Fibroblast of skin of back (primary cell): ENCODE measurements at regions not wholly inside any gene's neighbourhood (a gene's known extent, or its start where the extent isn't known, plus 50 kb on each side); places are given as distances from the start of the nearest gene placed in this dataset.
A peak's percentile ranks its signal among the peaks of the same experiment; 100 is the strongest.

ENCODE experiments used
- DNase-seq: peaks from one replicate; pipeline ENCODE4 v3.0.0-alpha.2; 2013

DNA sequence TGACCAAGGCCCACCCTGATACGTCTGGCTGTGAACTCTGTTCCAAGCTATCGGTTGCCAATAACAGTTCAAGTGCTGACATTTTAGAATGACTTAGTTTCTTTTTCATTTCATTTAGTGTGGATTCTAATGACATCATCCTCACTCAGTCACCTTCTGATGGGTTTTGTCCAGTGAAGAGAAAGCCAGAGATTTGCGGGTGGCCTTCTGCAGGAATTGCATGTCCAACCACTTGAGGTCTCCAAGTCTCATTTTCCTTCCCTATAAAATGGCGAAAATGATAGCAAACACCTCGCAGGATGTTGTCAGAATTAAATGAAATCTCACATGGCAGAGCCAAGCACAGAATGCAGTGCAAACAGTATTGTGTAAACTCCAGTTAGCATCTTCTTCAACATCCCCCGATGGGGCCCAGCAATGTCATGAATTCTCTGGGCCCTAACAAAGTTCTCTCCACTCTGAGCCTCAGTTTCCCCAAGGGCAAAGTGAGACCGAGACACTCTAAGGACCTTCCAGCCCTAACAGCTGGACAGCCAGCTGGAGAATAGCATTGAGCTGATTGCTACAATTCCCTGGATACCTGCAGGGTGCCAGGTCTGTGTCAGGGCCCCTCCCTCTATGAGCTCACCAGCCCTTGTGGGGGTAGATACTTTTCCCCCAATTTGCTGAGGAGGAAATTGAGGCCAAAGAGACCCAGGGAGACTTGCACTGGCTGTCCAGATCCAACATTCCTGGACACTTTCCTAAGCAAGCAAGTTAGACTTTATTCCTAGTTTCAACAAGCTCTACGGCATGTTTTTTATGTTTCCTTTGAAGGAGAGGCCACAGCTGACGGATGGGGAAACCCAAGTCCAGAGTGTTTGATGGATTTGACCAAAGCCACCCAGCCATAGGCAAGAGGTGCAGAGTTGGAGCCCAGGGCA is 286.7 kb downstream of the MN1 start:
- DNase-seq = peak; percentile 23

DNA sequence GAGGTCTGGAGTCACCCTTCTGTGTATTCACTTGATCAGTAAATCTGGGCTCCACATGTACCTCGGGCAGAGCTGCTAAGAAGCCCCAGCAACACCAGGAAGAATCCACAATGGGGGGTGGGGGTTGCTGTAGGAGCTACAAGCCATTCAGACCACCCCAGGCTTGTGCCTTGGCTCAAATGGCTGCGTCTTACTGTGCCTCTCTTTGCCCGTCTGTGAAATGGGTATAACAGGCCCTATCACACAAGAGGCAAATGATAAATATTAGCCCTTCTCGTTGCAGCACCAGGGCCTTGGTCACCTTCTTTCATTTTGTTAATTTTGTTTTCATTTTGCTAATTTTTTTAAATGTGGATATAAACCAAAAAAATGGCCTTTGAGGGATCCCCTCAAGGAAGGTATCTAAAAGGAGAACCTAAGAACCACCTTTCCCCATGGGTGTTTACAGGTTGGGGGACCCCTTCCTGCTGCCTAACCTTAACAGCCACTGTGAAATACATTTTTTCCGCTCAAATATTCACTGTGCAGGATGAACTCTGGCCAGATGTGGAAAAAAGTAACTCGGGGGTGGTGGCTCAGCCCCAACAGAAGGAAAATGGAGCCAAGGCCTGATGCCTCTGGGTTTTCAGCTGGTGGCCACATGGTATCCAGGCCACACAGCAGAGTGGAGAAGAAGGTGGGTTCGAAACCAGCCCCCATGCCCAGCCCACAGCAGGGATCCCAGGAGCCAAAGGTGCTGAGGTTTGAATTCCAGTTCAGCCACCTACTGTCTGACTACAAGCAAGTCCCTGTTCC is 284.0 kb downstream of the MN1 start:
- no peak for DNase-seq

DNA sequence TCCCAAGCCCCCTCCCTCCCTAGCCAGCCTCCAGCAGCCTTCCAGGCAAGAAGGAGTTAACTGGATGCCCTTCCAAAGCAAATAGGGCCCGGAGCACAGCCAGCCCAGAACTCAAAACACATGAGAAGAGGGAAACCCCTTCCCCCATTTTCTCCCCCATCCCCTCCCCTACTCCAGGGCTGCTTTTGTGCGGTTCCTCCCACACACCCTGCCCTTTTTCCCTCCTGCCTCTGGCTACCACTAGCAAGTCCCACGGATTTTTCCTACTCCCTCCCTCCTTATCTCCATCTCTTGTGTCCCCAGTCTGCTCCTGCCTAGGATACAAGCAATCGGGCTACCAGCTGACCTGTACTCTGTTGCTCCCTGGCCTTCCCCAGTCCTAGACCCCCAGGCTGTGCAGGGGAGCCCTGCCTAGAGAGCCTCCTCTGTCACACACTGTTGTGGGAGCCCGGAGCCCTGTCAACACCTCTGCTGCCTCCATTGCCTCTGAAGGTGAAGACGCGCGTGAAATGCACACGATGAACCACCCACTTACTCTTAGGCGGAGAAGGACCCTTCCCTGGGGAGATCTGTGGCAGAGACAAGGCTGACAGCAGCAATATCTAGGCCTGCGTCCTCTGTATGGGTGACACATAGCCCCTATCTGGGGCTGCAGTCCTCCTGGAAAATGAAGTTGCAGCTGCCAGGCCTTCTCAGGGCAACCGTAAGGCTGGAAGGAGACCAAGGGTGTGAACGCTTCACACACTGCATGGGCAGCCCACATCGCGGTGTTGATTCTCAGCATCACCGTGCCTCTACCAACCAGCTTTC is 282.8 kb downstream of the MN1 start:
- DNase-seq = peak; percentile 19

DNA sequence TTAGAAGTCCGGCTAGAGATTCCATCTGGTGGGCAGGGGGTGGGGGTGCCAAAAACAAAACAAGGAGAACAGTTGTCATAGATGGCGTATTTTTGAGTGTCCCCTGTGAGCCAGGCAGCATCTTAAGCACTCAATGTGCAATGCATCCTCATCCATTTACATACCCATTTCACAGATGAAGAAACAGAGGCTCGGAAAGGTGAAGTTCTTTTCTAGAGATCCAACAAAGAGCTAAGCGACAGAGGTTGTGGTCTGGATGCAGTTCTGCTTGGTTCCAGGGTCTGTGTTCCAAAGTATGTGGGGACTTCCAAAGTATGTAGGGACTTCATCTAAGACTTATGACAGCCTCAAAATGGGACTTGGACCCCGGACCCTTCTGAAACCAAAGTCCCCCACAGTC is 277.8 kb downstream of the MN1 start:
- no peak for DNase-seq

DNA sequence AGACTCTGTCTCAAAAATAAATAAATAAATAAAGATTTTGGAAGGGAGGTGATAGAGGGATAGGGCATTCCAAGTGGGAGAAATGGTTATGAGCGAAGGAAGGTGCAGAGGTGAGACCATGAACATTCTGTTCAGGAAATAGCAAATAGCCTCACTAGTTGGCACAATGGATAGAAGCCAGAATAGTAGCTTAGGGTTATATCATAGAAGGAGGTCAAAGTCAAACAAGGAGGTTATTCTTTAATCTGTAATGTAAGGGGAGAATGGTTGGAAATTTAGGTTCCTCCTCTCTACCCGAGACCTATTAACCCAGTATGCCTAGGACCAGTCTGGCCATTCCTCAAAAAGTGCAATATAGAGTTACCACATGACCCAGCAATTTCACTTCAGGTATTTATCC is 275.8 kb downstream of the MN1 start:
- DNase-seq = no peak

DNA sequence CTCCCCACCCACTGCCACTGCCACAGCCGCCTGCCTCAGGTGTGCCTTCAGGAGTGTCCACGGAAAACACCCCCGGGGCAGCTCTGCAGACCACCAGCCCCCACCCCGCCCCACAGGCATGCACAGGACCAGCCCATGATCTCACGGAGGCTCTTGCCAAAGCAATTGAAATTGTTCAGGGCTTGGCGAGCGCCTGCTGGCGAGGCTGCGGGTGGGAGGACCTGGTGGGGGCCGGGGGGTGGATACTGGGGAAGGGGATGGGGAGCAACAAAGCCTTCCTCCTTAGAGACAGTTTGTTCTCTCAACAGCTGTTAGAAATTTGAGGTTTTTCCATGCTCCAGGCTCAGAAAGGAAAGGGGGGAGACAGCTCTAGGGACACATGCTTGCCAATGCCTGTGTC is 274.7 kb downstream of the MN1 start:
- no peak for DNase-seq

DNA sequence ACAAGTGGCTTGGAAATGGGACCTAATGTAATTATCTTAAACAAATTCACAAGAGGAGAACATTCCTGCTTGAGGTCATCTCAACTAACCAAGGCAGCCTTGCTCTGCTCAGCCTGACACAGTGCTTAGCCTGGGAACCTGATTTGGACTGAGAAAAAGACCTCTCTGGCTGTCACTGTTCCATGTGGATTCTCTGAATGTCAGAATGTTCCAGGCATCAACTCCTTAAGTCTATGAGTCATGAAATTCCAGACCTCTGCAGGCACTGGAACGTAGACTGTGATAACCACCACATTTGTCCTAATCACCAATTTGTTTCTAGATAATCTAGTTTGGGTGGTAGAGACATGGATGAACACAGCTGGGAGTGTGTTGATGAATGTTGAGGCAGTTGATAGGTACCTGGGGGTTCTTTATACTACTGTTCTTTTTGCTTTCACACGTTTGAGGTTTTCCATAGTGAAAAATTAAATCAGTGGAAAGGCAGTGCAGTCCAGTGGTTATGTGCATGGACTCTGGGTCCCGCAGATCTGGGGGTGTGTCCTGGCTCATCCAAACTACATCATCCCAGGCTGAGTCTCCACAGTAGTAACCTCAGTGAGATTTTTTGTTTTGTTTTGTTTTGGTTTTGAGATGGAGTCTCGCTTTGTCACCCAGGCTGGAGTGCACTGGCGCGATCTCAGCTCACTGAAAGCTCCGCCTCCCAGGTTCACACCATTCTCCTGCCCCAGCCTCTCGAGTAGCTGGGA is 269.6 kb downstream of the MN1 start:
- DNase-seq = peak; percentile 94

DNA sequence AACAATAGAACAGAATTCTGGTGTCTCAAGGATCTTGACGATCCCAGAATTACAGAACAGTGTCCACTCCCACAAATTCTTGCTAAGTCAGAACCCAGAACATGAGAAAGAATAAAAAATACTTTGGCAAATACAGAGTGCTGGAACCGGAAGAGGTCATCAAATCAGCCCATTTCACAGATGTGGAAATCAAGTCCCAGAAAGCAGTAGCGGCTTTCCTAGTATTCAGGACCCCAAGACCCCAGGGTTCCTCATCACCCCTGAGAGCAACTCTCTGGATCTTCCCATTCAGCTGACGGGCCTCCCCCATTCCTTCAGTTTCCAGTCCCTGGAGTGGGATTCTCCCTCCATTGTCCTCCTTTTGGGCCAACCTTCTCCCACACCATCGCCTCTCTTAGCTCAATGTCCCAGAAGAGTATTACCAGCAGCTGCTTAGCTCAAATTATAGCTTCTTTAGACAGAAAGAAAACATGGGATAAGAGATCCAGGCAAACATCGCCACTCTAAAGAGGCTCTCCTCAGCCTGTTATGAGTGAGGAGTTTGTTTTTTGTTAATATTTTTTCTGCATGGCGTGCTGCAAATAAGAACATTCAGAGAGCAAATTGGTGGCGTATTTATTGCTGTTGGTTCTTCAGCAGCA is 268.3 kb downstream of the MN1 start:
- DNase-seq = no peak

DNA sequence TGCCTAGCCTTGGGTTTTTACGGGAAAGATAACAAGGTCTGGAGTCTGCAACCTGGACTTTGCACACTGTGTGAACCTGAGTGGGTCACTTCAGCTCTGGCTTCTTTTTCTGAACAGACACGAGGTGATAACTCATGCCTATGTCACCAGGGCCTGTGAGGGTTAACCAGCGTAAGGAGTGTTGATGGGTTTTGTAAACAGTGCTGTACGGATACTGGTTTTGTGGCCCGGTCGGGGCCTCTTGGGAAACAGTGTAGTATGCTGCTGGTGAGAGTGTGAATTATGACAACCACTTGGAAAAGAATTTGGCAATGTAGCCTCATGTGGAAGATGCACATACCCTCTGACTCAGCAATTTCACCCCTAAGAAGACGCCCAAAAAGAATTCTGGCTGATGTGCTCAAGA is 266.8 kb downstream of the MN1 start:
- DNase-seq = peak; percentile 87

DNA sequence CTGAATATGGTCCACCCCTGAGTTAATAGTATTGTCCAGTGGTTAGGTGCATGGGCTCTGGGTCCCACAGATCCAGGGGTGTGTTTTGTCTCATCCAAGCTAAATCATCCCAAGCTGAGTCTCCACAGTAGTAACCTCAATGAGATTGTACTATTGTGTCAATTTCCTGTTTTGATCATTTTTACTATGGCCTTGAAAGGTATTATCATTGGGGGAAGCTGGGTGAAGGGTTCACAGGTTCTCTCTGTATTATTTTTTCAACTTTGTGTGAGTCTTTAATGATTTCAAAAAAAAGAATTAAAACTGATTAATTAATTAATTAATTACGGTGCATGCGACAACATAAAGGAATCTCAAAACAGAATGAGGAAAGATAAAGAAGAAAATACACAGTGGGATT is 266.1 kb downstream of the MN1 start:
- no peak for DNase-seq

DNA sequence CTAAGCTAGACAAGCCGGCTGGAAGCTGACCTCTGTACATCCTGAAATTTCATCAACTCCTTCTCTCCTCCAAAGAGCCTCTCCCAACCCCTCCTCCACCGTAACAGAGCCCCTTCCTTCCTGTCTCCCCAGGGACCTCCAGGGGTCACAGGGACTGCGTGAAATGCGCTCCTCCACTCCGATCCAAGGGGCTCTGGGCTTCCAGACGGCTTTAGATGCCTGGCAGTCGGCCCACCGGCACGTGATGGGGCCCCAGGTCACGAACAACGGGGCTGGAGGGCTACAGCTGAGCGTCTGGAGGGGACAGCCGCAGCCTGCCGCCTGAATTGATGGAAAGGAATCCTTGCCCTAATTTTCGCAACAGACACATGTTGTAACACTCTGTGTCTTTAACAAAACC is 264.1 kb downstream of the MN1 start:
- DNase-seq = no peak

DNA sequence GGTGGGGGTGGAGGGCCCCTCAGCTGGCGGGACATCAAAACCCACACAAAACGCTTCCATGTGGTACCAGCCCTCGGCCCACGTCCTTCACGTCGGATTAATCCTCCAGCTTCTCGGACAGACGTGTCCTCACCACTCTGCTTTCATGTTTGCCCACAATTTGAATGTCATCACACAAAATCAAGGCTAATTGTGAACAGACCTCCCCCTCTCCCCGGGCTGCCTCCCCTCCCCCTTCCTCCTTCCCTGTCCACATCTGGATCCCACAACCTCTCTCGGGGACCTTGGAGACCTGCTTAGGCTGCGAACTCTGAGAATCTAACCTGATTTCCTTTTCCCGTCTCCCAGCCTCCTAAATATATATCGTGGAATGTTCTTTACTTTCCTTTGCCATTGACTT is 262.9 kb downstream of the MN1 start:
- DNase-seq = no peak

DNA sequence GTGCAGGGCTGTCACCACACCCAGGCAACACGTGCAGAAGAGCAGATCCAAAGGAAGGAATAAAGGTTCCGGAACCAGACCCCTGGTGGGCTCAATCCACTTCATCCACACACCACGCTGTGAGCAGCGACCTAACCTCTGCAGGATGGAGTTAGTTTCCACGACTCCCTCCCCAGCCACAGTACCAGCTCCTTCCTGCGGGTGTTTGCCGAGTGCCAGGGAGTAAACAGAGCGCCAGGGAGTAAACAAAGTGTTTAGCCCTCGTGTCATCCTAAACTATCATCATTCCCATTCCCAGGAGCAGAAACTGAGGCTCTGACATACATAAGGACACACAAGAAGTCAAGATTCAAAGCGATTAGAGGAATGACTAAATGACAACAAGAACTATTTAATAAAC is 261.3 kb downstream of the MN1 start:
- no peak for DNase-seq

DNA sequence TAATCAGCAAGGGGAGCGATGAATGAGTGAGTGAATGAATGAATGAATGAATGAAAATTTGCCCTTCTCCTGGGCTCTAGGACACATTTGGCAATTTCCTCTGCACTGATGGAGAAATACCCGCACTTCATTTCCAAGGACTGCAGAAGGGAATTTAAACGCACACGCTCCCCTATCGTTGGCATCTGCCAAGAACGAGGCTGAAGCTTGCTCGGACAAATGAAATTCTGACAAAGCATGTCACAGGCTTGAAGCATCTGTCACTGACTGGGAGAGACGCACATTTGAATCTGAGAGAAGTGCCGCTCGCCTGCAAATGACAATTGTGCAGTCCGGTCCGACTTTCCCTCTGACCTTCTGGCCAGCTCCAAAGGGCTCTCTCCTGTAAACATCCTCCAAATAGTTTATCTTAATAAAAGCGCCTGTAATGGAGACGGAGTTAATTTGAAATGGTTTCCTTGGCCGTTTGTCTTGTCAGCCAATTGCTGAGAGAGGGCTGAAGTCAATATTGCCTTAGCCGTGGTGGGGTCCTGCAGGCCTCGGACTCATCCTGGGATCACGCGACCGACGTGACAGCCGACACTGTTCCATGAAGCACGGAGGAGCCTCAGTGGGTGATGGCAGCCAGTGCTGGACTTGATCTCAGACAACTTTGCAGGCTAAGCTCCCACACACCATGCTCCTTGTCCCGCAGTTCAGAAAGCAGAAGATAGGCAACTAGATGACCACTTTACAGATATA is 260.7 kb downstream of the MN1 start:
- no peak for DNase-seq

DNA sequence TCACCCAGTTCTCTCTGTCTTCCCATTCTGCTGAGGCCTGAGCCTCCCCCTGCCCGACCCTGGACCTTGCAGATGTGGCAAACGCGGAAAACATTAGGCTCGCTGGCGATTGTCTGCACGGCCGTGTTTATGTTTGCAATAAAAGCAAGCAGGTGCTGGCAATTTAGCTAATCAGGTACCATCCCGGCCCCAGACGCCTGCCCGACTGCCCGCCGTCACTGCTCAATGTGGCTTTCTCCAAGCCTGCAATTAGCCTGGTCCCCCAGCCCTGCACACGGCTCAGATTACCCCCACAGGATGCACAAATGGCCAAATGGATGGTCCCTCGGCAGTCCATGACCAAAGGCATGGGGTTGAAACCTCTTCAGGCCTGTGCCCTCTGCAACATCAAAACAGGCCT is 259.7 kb downstream of the MN1 start:
- no peak for DNase-seq

DNA sequence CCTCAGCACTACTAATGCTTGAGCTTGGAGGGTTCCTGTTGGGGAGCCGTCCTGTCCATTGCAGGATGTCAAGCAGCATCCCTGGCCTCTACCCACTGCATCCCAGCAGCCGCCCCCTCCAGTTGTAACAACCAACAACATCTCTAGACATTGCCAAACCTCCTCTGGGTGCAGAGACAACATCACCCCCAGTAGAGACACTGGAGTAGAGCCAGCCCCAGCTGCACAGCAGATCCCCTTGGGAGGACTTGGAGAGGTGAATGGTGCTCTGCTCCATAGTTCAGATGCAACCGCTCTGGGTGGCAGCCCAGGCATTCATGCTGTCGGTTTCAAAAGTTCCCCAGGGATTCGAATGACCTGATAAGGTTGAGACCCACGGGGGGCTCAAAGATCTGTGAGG is 259.0 kb downstream of the MN1 start:
- DNase-seq = no peak

DNA sequence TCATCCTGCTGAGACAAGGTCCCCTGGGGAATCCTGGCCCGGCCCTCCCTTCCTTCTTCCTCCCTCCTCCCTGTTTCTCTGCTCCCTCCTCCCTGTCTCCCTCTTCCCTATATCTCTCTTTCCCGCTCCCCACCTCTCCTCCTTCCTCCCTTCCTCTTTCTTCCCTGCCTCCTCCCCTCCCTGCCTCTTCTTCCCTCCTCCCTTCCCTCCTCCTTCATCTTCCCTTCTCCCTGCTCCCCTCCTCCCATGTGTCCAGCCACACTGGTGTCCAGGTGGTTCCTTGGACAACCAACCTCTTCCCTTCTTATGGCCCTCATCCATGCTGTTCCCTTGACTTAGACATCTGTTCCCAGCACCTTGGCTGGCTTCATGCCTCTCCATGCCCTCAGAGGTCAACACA is 258.1 kb downstream of the MN1 start:
- DNase-seq = no peak

DNA sequence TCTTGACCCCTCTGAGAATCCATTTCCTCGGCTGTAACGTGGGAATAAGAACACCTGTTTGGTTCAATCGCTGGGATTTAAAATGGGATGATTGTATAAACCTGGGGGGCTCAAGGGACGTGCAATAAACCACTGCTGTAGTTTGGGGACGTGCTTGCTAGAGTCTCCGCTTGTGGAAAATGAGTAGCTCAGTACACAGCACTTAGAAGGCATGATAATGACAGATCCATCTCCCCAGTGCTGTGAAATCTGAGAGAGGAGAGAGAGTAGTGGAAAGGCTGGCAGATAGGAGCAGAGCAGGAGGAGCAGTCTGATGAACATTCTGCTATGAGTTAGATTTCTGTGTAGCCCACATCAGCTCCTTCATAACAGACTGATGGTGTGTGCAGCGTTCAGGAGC is 256.5 kb downstream of the MN1 start:
- DNase-seq = no peak

DNA sequence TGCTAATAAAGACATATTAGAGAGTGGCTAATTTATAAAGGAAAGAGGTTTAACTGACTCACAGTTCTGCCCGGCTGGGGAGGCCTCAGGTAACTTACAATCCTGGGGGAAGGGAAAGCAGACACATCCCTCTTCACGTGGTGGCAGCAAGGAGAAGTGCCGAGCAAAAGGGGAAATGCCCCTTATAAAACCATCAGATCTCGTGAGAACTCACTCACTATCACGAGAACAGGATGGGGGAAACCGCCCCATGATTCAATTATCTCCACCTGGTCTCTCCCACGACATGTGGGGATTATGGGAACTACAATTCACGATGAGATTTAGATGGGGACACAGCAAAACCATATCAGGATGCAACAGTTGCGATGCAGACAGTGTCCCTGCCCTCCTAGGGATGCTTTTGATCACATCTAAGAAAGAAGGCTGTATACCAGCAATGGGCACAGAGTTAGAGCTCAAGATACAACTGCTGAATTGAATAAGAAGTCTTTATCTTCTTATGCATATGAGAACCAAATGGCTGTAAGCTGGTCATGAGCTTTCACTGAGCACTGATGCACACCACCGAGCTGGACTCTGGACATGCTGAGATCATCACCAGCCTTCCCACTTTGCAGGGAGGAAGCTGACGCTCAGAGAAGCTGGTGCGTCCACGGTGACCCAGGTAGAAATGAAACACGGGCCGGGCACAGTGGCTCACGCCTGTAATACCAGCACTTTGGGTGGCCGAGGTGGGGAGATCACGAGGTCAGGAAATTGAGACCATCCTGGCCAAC is 255.2 kb downstream of the MN1 start:
- no peak for DNase-seq

DNA sequence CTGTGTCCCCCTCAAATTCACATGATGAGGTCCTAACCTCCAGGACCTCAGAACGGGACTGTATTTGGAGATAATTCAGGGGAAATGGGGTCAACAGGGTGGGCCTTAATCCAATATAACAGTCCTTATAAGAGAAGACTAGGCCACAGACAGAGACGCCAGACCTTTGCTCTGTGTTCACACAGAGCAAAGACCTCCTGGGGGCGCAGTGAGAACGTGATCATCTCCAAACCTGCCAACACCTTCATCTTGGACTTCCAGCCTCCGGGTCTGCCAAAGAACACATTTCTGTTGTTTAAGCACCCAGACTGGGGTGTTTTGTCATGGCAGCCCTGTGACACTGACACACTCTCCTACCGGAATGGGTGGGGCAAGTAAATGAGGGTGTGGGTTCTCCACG is 250.2 kb downstream of the MN1 start:
- DNase-seq = no peak
